Breast epithelium (tissue), 3 donors: ENCODE measurements at regions not wholly inside any gene's neighbourhood (a gene's known extent, or its start where the extent isn't known, plus 50 kb on each side); places are given as distances from the start of the nearest gene placed in this dataset.

ENCODE experiments used
- POLR2A ChIP-seq: fragments of 450-650 bp; IDR thresholded peaks from one replicate; pipeline ENCODE4 v1.6.1; 2016; ENCODE audit warnings: antibody characterized with exemption, mild to moderate bottlenecking, moderate library complexity
- TF ChIP-seq, protein P1 (sequence below), 3 donors: fragments of 450-650 bp; IDR thresholded peaks; one replicate each; pipeline ENCODE4 v1.5.1; 2016 to 2017; ENCODE audit warnings: antibody characterized with exemption in 3 of 3, mild to moderate bottlenecking in 3 of 3, moderate library complexity in 3 of 3

DNA sequence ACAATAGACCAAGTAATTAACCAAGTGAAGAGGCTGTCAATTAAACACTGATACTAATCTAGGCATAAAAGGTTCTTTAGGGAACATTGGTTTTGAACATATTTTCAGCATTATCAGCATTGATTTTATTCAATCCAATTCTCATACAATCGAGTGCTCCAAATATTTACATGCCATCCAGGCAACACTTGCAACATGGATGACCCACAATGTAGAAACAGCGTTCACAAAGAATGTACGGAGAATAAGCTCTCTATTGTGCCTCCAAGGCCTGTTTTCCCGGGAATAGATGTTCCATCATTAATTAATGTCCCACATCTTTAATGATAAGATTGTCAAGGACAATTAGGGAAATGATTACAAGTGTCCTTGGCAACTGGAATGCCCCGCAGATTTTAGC is 117.4 kb downstream of the RFX6 start:
- TF ChIP-seq, protein P1, sequence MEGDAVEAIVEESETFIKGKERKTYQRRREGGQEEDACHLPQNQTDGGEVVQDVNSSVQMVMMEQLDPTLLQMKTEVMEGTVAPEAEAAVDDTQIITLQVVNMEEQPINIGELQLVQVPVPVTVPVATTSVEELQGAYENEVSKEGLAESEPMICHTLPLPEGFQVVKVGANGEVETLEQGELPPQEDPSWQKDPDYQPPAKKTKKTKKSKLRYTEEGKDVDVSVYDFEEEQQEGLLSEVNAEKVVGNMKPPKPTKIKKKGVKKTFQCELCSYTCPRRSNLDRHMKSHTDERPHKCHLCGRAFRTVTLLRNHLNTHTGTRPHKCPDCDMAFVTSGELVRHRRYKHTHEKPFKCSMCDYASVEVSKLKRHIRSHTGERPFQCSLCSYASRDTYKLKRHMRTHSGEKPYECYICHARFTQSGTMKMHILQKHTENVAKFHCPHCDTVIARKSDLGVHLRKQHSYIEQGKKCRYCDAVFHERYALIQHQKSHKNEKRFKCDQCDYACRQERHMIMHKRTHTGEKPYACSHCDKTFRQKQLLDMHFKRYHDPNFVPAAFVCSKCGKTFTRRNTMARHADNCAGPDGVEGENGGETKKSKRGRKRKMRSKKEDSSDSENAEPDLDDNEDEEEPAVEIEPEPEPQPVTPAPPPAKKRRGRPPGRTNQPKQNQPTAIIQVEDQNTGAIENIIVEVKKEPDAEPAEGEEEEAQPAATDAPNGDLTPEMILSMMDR (IDR thresholded peaks at IDR 0.05): no peak
- no peak for TF ChIP-seq POLR2A
